ENCODE measurements at regions not wholly inside any gene's neighbourhood (a gene's known extent, or its start where the extent isn't known, plus 50 kb on each side); places are given as distances from the start of the nearest gene placed in this dataset.

DNA sequence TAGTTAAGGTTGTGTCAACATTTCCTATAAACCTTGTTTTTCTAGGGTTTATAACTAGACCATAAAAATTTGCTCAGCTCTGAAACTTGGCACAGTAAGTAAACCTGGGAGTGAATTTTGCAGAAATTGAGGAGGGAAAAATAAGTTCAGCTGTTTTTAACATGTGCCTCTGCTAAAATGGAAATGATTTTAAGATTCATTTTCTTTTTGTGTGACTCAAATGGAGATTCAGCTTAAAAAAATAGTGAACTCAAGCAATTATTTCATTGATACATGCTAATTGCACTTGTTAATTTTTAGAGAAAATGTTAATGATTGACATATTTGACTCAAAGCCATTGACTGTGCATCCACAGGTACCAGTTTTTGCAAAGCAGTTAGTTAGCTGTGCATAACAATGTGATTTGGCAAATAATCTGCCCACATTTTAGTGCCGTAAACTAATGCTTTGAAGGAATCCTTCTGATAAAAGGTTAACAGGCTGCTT lies 68.5 kb upstream of the ZNF438 start:
- Histone ChIP-seq H3K4me1 (ENCODE audit: insufficient read depth, low read length) (no peaks in the 10 kb centered on the region), H2AFZ (ENCODE audit: low read length) (no peak overlapping the region), H3K4me2 (ENCODE audit: low read depth, low read length) (no peak overlapping the region), H4K20me1 (ENCODE audit: insufficient read depth, low read length) (no peaks in the 10 kb centered on the region), H3K79me2 (ENCODE audit: insufficient read depth, low read length) (no peaks in the 10 kb centered on the region), H3K27ac (ENCODE audit: extremely low read length, insufficient read depth, low read length) (no peak overlapping the region), H3K9me3 (ENCODE audit: low read length) (no peaks in the 10 kb centered on the region), H3K4me3 (replicated peaks in 1 of 3; ENCODE audit: insufficient read depth in 1 of 3, low read depth in 2 of 3, low read length in 3 of 3) (no peak overlapping the region), H3K9ac (ENCODE audit: insufficient read depth, low read depth, low read length) (no peak overlapping the region), H3K27me3 (ENCODE audit: control insufficient read depth in 1 of 2, insufficient read depth in 2 of 2, low read length in 2 of 2) (peaks cover 0 to 15% of the 10 kb centered on the region in 2 experiments), H3K36me3 (replicated peaks in 1 of 2; ENCODE audit: control insufficient read depth in 1 of 2, insufficient read depth in 2 of 2, low read length in 2 of 2) (no peaks in the 10 kb centered on the region)
- in situ Hi-C loops (cut with HindIII; ENCODE audit: extremely low pct_ligation_motif_present, low pct_unique_long_range_greater_than_20kb) = no loop called here
- no peak for TF ChIP-seq ZNF577 (CRISPR knock-in tag; IDR thresholded peaks at IDR 0.05; ENCODE audit: borderline replicate concordance, low read depth)
- no peak for TF ChIP-seq ZNF256 (CRISPR knock-in tag; conservative IDR thresholded peaks at IDR 0.05)
- TF ChIP-seq GATAD2A (CRISPR knock-in tag; IDR thresholded peaks at IDR 0.05) = no peak
- TF ChIP-seq PHF8 (CRISPR knock-in tag; IDR thresholded peaks at IDR 0.05) = no peak
- no peak for TF ChIP-seq ZMYM2 (CRISPR knock-in tag; IDR thresholded peaks at IDR 0.05)
- TF ChIP-seq ARNT (IDR thresholded peaks at IDR 0.05) = no peak
- no peak for TF ChIP-seq POGZ (CRISPR knock-in tag; IDR thresholded peaks at IDR 0.05)
- TF ChIP-seq ATF7-NPFF (CRISPR knock-in tag; IDR thresholded peaks at IDR 0.05; ENCODE audit: low read depth) = no peak
- TF ChIP-seq, protein P1, sequence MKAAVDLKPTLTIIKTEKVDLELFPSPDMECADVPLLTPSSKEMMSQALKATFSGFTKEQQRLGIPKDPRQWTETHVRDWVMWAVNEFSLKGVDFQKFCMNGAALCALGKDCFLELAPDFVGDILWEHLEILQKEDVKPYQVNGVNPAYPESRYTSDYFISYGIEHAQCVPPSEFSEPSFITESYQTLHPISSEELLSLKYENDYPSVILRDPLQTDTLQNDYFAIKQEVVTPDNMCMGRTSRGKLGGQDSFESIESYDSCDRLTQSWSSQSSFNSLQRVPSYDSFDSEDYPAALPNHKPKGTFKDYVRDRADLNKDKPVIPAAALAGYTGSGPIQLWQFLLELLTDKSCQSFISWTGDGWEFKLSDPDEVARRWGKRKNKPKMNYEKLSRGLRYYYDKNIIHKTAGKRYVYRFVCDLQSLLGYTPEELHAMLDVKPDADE (CRISPR knock-in tag; IDR thresholded peaks at IDR 0.05) = no peak
- no peak for TF ChIP-seq ZFP37 (CRISPR knock-in tag; IDR thresholded peaks at IDR 0.05; ENCODE audit: borderline replicate concordance)
- TF ChIP-seq ZNF567 (CRISPR knock-in tag; IDR thresholded peaks at IDR 0.05; ENCODE audit: borderline replicate concordance) = no peak
- TF ChIP-seq, protein P2, sequence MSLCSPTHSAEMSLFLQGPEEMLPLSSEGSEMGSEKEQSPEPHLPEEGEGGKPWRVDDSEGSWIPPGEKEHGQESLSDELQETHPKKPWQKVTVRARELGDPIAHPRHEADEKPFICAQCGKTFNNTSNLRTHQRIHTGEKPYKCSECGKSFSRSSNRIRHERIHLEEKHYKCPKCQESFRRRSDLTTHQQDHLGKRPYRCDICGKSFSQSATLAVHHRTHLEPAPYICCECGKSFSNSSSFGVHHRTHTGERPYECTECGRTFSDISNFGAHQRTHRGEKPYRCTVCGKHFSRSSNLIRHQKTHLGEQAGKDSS (CRISPR knock-in tag; IDR thresholded peaks at IDR 0.05; ENCODE audit: borderline replicate concordance, low read depth) = no peak
- TF ChIP-seq, protein P3, sequence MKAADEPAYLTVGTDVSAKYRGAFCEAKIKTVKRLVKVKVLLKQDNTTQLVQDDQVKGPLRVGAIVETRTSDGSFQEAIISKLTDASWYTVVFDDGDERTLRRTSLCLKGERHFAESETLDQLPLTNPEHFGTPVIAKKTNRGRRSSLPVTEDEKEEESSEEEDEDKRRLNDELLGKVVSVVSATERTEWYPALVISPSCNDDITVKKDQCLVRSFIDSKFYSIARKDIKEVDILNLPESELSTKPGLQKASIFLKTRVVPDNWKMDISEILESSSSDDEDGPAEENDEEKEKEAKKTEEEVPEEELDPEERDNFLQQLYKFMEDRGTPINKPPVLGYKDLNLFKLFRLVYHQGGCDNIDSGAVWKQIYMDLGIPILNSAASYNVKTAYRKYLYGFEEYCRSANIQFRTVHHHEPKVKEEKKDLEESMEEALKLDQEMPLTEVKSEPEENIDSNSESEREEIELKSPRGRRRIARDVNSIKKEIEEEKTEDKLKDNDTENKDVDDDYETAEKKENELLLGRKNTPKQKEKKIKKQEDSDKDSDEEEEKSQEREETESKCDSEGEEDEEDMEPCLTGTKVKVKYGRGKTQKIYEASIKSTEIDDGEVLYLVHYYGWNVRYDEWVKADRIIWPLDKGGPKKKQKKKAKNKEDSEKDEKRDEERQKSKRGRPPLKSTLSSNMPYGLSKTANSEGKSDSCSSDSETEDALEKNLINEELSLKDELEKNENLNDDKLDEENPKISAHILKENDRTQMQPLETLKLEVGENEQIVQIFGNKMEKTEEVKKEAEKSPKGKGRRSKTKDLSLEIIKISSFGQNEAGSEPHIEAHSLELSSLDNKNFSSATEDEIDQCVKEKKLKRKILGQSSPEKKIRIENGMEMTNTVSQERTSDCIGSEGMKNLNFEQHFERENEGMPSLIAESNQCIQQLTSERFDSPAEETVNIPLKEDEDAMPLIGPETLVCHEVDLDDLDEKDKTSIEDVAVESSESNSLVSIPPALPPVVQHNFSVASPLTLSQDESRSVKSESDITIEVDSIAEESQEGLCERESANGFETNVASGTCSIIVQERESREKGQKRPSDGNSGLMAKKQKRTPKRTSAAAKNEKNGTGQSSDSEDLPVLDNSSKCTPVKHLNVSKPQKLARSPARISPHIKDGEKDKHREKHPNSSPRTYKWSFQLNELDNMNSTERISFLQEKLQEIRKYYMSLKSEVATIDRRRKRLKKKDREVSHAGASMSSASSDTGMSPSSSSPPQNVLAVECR (CRISPR knock-in tag; IDR thresholded peaks at IDR 0.05; ENCODE audit: borderline replicate concordance) = no peak
- no peak for TF ChIP-seq SIN3B (IDR thresholded peaks at IDR 0.05; ENCODE audit: low read length)
- DNase-seq (ENCODE audit: low spot score) (no peak), ATAC-seq (no peak), FAIRE-seq (no peak)
- CTCF ChIA-PET (ENCODE audit: low intra/inter-chr PET ratio, low total read pairs) = no interaction called here
- intact Hi-C loops (cut with micrococcal nuclease; ENCODE audit: unreplicated experiment) = no loop called here
- no TSS peak for BruUV-seq (replicated peaks)
- POLR2A ChIA-PET = no interaction called here
- WGBS (ENCODE audit: low lambda C conversion rate) = 100% methylated on average over 1 of the region's 1 CpG
